ENCODE measurements at regions not wholly inside any gene's neighbourhood (a gene's known extent, or its start where the extent isn't known, plus 50 kb on each side); places are given as distances from the start of the nearest gene placed in this dataset.
"Not testable (repeated sequence)": the region's sequence is repeated elsewhere in the genome, so short reads cannot be mapped to it uniquely, and the experiment has no call there.

- H3K27me3 ChIP-seq (replicated peaks in 2 of 5; ENCODE audit: control insufficient read depth in 4 of 5, insufficient read depth in 5 of 5, low read length in 4 of 5); H3K27ac ChIP-seq (ENCODE audit: insufficient read depth in 1 of 2, low read depth in 1 of 2, low read length in 2 of 2, poor library complexity in 1 of 2, severe bottlenecking in 2 of 2); H3K36me3 ChIP-seq (ENCODE audit: control insufficient read depth in 4 of 4, insufficient read depth in 4 of 4, low read length in 3 of 4); H3K9me3 ChIP-seq (ENCODE audit: control extremely low read depth in 1 of 5, control insufficient read depth in 4 of 5, insufficient read depth in 2 of 5, low read depth in 1 of 5, low read length in 4 of 5); H3K4me3 ChIP-seq (ENCODE audit: control insufficient read depth in 1 of 7, extremely low read depth in 1 of 7, insufficient read depth in 4 of 7, low read depth in 2 of 7, low read length in 6 of 7); CTCF ChIA-PET; DNase-seq; POLR2A ChIA-PET; H3K4me1 ChIP-seq (ENCODE audit: control extremely low read depth in 1 of 4, control insufficient read depth in 4 of 4, insufficient read depth in 4 of 4, low read length in 3 of 4): not testable (repeated sequence)
- WGBS (ENCODE audit: insufficient coverage): no CpG with 5 or more reads among the region's 3 CpGs
These were observed 120.1 kb downstream of the OR4M2 start for GRCh38 chr15:22200417-22200816.

- H3K4me3 ChIP-seq (ENCODE audit: control insufficient read depth in 1 of 7, extremely low read depth in 1 of 7, insufficient read depth in 4 of 7, low read depth in 2 of 7, low read length in 6 of 7); CTCF ChIA-PET; H3K27ac ChIP-seq (ENCODE audit: insufficient read depth in 1 of 2, low read depth in 1 of 2, low read length in 2 of 2, poor library complexity in 1 of 2, severe bottlenecking in 2 of 2); POLR2A ChIA-PET; DNase-seq; H3K36me3 ChIP-seq (ENCODE audit: control insufficient read depth in 4 of 4, insufficient read depth in 4 of 4, low read length in 3 of 4); H3K27me3 ChIP-seq (replicated peaks in 2 of 5; ENCODE audit: control insufficient read depth in 4 of 5, insufficient read depth in 5 of 5, low read length in 4 of 5); H3K4me1 ChIP-seq (ENCODE audit: control extremely low read depth in 1 of 4, control insufficient read depth in 4 of 4, insufficient read depth in 4 of 4, low read length in 3 of 4); H3K9me3 ChIP-seq (ENCODE audit: control extremely low read depth in 1 of 5, control insufficient read depth in 4 of 5, insufficient read depth in 2 of 5, low read depth in 1 of 5, low read length in 4 of 5): not testable (repeated sequence)
- no CpG with 5 or more reads among the region's 3 CpGs for WGBS (ENCODE audit: insufficient coverage)
These were observed 121.8 kb downstream of the OR4M2 start for GRCh38 chr15:22201993-22202659.

- H3K4me1 ChIP-seq (ENCODE audit: control extremely low read depth in 1 of 4, control insufficient read depth in 4 of 4, insufficient read depth in 4 of 4, low read length in 3 of 4); POLR2A ChIA-PET; H3K27me3 ChIP-seq (replicated peaks in 2 of 5; ENCODE audit: control insufficient read depth in 4 of 5, insufficient read depth in 5 of 5, low read length in 4 of 5); CTCF ChIA-PET; H3K27ac ChIP-seq (ENCODE audit: insufficient read depth in 1 of 2, low read depth in 1 of 2, low read length in 2 of 2, poor library complexity in 1 of 2, severe bottlenecking in 2 of 2); DNase-seq; H3K9me3 ChIP-seq (ENCODE audit: control extremely low read depth in 1 of 5, control insufficient read depth in 4 of 5, insufficient read depth in 2 of 5, low read depth in 1 of 5, low read length in 4 of 5); H3K36me3 ChIP-seq (ENCODE audit: control insufficient read depth in 4 of 4, insufficient read depth in 4 of 4, low read length in 3 of 4); H3K4me3 ChIP-seq (ENCODE audit: control insufficient read depth in 1 of 7, extremely low read depth in 1 of 7, insufficient read depth in 4 of 7, low read depth in 2 of 7, low read length in 6 of 7): not testable (repeated sequence)
- WGBS (ENCODE audit: insufficient coverage): no CpG with 5 or more reads among the region's 5 CpGs
These were observed 122.9 kb downstream of the OR4M2 start for GRCh38 chr15:22203208-22203607.

- H3K4me1 ChIP-seq (ENCODE audit: control extremely low read depth in 1 of 4, control insufficient read depth in 4 of 4, insufficient read depth in 4 of 4, low read length in 3 of 4); DNase-seq; H3K27ac ChIP-seq (ENCODE audit: insufficient read depth in 1 of 2, low read depth in 1 of 2, low read length in 2 of 2, poor library complexity in 1 of 2, severe bottlenecking in 2 of 2); H3K36me3 ChIP-seq (ENCODE audit: control insufficient read depth in 4 of 4, insufficient read depth in 4 of 4, low read length in 3 of 4); H3K4me3 ChIP-seq (ENCODE audit: control insufficient read depth in 1 of 7, extremely low read depth in 1 of 7, insufficient read depth in 4 of 7, low read depth in 2 of 7, low read length in 6 of 7); H3K27me3 ChIP-seq (replicated peaks in 2 of 5; ENCODE audit: control insufficient read depth in 4 of 5, insufficient read depth in 5 of 5, low read length in 4 of 5); POLR2A ChIA-PET; H3K9me3 ChIP-seq (ENCODE audit: control extremely low read depth in 1 of 5, control insufficient read depth in 4 of 5, insufficient read depth in 2 of 5, low read depth in 1 of 5, low read length in 4 of 5); CTCF ChIA-PET: not testable (repeated sequence)
- no CpG with 5 or more reads among the region's 3 CpGs for WGBS (ENCODE audit: insufficient coverage)
These were observed 128.8 kb downstream of the OR4M2 start for GRCh38 chr15:22209086-22209485.

GRCh38 chr15:22222596-22222995 lies 142.3 kb downstream of the OR4M2 start:
- H3K27ac ChIP-seq (ENCODE audit: insufficient read depth in 1 of 2, low read depth in 1 of 2, low read length in 2 of 2, poor library complexity in 1 of 2, severe bottlenecking in 2 of 2); H3K36me3 ChIP-seq (ENCODE audit: control insufficient read depth in 4 of 4, insufficient read depth in 4 of 4, low read length in 3 of 4); H3K4me3 ChIP-seq (ENCODE audit: control insufficient read depth in 1 of 7, extremely low read depth in 1 of 7, insufficient read depth in 4 of 7, low read depth in 2 of 7, low read length in 6 of 7); POLR2A ChIA-PET; H3K27me3 ChIP-seq (replicated peaks in 2 of 5; ENCODE audit: control insufficient read depth in 4 of 5, insufficient read depth in 5 of 5, low read length in 4 of 5); H3K9me3 ChIP-seq (ENCODE audit: control extremely low read depth in 1 of 5, control insufficient read depth in 4 of 5, insufficient read depth in 2 of 5, low read depth in 1 of 5, low read length in 4 of 5); DNase-seq: not testable (repeated sequence)
- CTCF ChIA-PET: interaction anchor here (8.2 kb wide), 1 partner anchor 1864 kb away, joined by 107 read pairs; no protein-coding TSS in a partner anchor
- WGBS (ENCODE audit: insufficient coverage): 74% methylated on average over 10 of the region's 10 CpGs
- peaks cover 0 to 19% (median 7%) of the 10 kb centered on the region in 4 experiments for H3K4me1 ChIP-seq (ENCODE audit: control extremely low read depth in 1 of 4, control insufficient read depth in 4 of 4, insufficient read depth in 4 of 4, low read length in 3 of 4)

- H3K4me3 ChIP-seq (ENCODE audit: control insufficient read depth in 1 of 7, extremely low read depth in 1 of 7, insufficient read depth in 4 of 7, low read depth in 2 of 7, low read length in 6 of 7): no peak overlapping the region
- peaks cover 0 to 9% (median 0%) of the 10 kb centered on the region in 5 experiments for H3K27me3 ChIP-seq (replicated peaks in 2 of 5; ENCODE audit: control insufficient read depth in 4 of 5, insufficient read depth in 5 of 5, low read length in 4 of 5)
- H3K36me3 ChIP-seq (ENCODE audit: control insufficient read depth in 4 of 4, insufficient read depth in 4 of 4, low read length in 3 of 4): no peaks in the 10 kb centered on the region
- CTCF ChIA-PET: interaction anchor here (8.2 kb wide), 1 partner anchor 1865 kb away, joined by 107 read pairs; no protein-coding TSS in a partner anchor
- H3K27ac ChIP-seq (ENCODE audit: insufficient read depth in 1 of 2, low read depth in 1 of 2, low read length in 2 of 2, poor library complexity in 1 of 2, severe bottlenecking in 2 of 2): no peak overlapping the region
- H3K4me1 ChIP-seq (ENCODE audit: control extremely low read depth in 1 of 4, control insufficient read depth in 4 of 4, insufficient read depth in 4 of 4, low read length in 3 of 4): peaks cover 0 to 19% (median 8%) of the 10 kb centered on the region in 4 experiments
- no peaks in the 10 kb centered on the region for H3K9me3 ChIP-seq (ENCODE audit: control extremely low read depth in 1 of 5, control insufficient read depth in 4 of 5, insufficient read depth in 2 of 5, low read depth in 1 of 5, low read length in 4 of 5)
- DNase-seq: no peak
- WGBS (ENCODE audit: insufficient coverage): 63% methylated on average over 6 of the region's 9 CpGs
- POLR2A ChIA-PET: no interaction called here
These were observed 143.9 kb downstream of the OR4M2 start for GRCh38 chr15:22224241-22224671.

- Histone ChIP-seq H3K27me3 (replicated peaks in 2 of 5; ENCODE audit: control insufficient read depth in 4 of 5, insufficient read depth in 5 of 5, low read length in 4 of 5) (peaks cover 0 to 11% (median 0%) of the 10 kb centered on the region in 5 experiments), H3K4me1 (ENCODE audit: control extremely low read depth in 1 of 4, control insufficient read depth in 4 of 4, insufficient read depth in 4 of 4, low read length in 3 of 4) (peaks cover 0 to 19% (median 8%) of the 10 kb centered on the region in 4 experiments)
- not testable (repeated sequence) for H3K4me3 ChIP-seq (ENCODE audit: control insufficient read depth in 1 of 7, extremely low read depth in 1 of 7, insufficient read depth in 4 of 7, low read depth in 2 of 7, low read length in 6 of 7); DNase-seq; H3K27ac ChIP-seq (ENCODE audit: insufficient read depth in 1 of 2, low read depth in 1 of 2, low read length in 2 of 2, poor library complexity in 1 of 2, severe bottlenecking in 2 of 2); H3K36me3 ChIP-seq (ENCODE audit: control insufficient read depth in 4 of 4, insufficient read depth in 4 of 4, low read length in 3 of 4); H3K9me3 ChIP-seq (ENCODE audit: control extremely low read depth in 1 of 5, control insufficient read depth in 4 of 5, insufficient read depth in 2 of 5, low read depth in 1 of 5, low read length in 4 of 5)
- ChIA-PET CTCF (interaction anchor here (8.2 kb wide), 1 partner anchor 1866 kb away, joined by 107 read pairs; no protein-coding TSS in a partner anchor), POLR2A (interaction anchor here (0.6 kb wide), 1 partner anchor 44 kb away, joined by 3 read pairs; no protein-coding TSS in a partner anchor)
- WGBS (ENCODE audit: insufficient coverage): 90% methylated on average over 7 of the region's 7 CpGs
These were observed 144.6 kb downstream of the OR4M2 start for GRCh38 chr15:22224961-22225360.
